Amygdala (tissue), 56 donors: ENCODE measurements at regions not wholly inside any gene's neighbourhood (a gene's known extent, or its start where the extent isn't known, plus 50 kb on each side); places are given as distances from the start of the nearest gene placed in this dataset.
"Not testable (repeated sequence)": the region's sequence is repeated elsewhere in the genome, so short reads cannot be mapped to it uniquely, and the experiment has no call there.

Source experiments
- DNase-seq, 56 donors: peaks; one replicate each; lab custom pipeline; 2025; lab: John Stamatoyannopoulos, UW

DNA sequence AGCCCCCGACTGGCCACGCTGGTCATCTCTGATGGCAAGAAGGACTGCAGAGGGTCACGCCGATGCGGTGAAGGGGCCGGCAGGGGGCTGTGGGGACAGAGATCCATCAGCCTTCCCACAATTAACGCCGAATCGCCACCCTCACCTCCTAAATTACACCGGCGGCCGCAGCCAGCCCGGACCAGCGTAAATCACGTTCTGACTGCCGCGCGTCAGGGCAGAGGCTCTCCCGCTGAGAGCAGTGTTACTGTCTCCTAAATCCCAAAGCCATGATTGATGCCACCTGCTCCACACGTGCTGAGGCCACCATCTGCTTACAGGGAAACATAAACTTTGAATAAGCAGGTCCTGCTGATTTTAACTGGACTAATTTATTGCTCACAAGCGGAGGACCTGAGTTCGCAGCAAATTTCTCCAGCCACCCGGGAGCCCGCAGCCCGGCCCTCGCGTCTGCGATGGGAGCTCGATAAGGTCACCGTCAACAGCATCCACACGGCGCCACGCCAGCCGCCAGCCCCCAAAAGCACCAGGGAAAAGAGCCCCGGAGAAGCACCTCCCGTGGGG is 127.3 kb upstream of the NKX1-1 start:
- DNase-seq: no peak

DNA sequence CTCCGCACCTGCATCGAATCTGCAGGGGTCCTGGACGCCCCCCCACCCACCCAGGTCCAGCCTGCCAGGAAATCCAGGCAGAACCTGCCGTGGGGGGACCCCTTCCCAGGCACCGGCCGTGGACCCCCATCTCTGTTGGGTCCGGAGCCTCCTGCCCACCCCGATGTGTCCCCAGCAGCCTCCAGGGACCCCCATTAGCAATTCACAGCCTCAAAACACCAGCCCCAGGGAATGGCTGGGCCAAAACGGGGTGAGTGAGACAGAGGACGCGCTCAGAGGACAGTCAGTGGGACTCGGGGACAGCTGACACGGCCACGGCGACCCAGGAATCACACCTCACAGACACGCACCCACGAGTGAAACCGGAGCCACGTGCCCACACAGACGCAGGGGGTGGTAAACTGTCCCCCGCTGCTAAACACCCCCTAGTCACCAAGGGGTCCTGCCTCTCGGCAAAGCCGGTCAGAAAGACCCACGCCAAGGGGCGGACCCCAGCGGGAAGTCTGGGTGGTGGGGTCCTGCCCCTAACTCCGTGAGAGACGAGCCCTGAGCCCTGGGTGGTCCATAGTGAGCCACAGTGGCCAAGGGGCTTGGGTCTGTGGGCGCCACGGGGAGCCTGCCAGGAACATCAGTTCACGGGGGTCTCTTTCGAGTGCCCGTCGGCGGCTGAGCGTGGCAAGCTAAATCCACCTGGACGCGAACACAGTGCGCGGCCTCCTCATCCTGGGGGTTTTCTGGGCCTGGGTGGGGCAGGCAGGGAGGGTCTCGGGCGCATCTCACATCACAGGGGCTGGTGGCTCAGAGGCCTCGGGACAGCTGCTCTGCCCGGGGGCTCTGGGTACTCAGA is 126.5 kb upstream of the NKX1-1 start:
- DNase-seq: no peak

DNA sequence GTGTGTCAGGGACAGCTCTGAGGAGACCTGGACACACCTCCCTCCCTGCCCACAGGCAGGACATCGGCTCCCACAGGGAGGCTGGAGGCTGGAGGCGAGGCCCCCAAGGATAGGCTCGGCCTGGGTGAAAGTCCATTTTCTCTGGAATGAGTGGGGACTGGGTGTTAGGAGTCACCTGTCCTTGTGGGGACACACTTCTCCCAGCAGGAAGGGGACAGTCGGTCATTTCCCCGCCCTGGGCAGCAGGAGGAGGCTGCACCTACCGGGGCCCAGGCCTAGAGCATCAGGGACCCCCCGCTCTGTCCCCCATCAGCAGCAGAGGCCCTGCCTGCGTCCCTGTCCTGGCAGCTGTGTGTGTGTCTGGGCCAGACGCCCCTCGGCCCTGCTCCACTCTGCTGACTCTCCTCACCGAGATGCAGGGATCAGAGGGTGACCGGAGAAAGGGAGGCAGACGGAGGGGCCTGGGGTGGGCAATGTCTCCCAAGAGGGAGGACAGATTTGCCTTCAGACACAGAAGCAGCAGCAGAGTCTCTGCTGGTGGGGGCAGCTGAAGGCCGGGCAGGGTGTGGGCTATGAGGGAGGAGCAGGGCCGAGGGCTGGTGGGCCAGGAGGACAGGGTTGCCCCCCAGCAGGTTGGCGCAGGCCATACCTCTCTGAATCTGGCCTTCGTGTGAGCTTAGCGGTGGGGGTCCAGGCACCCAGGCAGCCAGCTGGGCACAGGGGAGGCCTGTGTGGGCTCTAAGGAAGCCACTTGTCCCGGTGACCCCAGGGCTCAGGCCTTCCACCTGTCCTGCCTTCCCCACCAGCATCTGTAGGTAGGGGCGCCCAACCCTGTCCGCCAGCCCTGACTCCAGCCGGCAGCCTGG is 125.7 kb upstream of the NKX1-1 start:
- no peak for DNase-seq

DNA sequence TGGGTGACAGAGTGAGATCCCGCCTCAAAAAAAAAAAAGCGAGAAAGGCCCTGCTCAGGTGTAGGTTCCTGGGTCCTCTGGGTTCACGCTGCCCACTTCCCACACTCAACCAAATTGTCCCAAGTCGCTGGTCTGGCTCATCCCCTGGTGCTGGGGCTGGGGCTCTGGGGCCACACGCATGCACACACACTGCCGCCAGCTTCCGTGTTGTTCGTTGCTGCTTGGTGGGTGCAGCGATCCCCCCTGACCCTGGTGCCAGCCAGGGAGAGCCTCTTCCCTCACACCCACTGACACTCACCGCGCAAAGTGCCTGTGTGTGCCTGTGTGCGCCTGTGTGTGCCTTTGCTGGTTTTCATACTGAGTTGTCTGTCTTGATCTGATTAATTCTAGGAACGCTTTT is 124.1 kb upstream of the NKX1-1 start:
- DNase-seq: no peak

DNA sequence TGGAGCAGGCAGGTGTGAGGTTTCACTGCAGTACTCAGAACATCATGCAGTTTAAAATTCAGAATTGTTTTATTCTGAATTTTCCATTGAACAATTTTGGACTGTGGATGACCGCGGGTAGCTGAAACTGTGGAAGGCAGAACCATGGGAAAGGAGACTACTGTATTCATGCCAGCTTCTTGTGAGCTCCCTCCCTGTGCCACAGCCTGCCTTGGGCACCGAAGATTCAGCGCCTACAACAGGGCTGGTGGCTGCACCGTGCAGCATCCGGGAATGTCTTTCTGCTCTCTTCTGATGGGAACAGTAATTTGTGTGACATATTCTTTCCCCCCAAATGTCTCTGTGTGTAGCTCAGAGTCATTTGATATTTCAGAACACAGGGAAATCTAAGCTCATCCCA is 118.5 kb upstream of the NKX1-1 start:
- DNase-seq: no peak

DNA sequence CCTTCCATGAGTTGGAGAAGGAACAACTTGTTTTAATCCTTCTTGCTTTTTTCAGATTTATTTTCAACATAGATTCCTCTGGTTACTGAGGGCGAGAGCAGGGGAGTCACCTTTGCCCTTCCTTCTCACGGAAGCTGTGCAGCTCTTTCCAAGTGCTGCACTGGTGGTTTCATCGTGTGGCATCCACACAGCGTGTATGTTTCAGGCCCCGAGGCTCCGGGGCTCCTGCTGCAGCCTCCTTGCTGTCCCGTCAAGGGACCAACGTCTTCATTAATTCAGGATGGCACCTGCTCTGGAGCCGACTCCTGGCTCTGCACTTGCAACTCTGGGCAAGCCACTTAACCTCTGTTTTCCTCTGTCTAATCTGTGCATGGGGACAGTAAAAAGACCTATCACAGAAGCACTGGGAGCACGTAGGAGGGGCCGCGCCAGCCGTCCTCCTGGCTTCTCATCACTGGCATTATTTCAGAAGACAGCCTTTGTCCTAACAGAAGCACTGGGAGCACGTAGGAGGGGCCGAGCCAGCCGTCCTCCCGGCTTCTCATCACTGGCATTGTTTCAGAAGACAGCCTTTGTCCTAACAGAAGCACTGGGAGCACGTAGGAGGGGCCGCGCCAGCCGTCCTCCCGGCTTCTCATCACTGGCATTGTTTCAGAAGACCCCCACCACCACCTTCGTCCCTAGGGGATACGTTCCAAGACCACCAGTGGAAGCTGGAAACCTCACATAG is 117.8 kb upstream of the NKX1-1 start:
- peak in 8 of 56 donors; percentile 24 to 87 (median 32) for DNase-seq

DNA sequence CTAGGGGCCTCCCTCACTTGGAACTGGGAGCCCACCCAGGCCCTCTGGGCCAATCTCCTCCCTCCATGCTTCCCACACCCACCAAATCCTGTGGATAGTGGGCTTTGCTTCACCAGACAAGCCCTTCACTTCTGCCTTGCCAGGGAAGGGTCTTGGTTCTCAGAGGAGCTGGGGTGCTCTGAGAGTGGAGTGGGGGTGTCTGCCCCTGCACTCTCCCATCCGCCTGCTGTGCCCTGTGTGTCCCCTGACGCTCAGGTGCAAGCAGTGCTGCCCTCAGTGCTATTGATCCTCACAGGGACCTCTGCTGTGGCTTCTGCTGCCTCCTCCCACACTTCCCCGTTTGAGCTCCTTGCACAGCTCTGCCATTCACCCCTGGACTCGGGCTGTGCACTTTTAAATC is 117.3 kb upstream of the NKX1-1 start:
- DNase-seq: no peak

DNA sequence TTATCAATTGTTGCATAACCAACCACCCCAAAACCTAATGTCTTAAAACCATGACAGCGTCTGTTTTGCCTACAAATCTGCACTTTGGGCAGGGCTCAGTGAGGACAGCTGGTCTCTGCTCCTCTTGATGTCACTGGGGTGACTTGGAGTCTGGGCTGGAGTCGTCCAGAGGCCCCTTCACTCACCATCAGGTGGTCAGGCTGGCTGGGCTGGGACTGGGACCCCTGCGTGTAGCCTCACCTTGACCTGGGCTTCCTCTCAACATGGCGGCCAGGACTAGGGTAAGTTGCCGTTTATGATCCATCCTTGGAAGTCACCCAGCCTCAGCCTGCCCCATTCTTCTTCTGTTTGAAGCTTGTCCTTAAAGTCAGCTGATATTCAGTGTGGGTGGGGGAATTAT is 116.8 kb upstream of the NKX1-1 start:
- DNase-seq: no peak

DNA sequence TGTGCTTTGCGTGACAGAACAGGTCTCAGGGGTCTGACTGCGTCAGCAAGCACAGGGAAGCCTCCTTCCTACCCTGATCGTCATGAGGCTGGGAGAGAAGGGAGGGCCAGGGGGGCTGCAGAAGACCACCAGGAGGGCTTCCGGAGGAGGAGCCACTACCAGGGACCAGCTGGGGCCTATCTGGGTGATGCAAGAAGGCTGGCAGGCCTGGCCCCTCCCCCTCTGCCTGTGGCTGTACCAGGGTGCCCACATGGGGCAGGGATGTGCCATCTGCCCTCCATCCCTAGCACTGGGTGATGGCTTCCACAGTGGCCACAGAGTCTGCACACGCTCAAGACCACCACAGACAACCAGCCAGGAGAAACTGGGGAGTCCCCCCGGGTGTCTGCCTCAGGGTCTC is 116.4 kb upstream of the NKX1-1 start:
- DNase-seq: no peak

DNA sequence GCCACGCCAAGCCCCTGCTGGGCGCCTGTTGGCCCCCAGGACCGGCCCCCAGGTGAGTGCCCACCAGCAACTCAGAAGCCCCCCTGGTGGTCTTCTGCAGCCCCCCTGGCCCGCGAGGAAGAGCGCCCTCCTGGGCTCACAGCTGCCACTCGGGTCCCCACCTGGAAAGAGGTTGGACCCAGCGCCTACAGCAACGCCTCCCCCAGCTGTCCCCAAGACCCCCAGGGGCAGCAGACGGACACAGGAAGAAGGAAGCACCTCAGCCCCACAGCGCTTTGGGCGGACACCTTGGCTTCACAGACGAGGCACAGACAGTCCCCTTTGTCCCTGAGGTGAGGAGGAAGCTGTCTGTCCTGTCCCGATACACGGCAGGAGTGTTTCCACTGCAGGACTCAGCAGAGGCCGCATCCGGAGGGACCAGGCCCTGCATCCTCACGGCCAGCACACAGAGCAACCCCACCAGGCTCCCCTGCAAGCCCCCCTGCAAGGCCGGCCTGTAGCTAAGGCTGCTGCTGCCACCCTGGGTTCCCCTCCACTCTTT is 115.6 kb upstream of the NKX1-1 start:
- DNase-seq: no peak

DNA sequence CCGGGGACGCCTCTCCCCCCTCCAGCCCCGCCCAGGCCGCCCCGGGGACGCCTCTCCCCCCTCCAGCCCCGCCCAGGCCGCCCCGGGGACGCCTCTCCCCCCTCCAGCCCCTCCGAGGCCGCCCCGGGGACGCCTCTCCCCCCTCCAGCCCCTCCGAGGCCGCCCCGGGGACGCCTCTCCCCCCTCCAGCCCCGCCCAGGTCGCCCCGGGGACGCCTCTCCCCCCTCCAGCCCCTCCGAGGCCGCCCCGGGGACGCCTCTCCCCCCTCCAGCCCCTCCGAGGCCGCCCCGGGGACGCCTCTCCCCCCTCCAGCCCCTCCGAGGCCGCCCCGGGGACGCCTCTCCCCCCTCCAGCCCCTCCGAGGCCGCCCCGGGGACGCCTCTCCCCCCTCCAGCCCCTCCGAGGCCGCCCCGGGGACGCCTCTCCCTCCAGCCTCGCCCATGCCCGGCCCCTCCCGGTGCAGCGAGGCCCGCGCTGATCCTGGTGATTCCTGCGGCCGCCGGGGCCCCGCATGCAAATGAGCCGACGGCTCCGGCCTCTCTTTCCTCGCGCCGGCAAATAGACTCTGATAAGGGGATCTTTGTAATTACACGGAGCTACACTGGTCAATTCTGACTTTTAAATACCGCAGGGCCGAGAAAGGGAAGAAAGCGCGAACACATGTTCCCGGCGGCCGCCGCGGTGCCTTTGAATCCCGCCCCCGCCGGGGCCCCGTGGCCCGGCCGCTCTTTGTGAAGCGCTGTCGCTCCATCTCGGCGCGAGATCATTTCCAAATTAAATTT is 114.7 kb upstream of the NKX1-1 start:
- DNase-seq: not testable (repeated sequence)

DNA sequence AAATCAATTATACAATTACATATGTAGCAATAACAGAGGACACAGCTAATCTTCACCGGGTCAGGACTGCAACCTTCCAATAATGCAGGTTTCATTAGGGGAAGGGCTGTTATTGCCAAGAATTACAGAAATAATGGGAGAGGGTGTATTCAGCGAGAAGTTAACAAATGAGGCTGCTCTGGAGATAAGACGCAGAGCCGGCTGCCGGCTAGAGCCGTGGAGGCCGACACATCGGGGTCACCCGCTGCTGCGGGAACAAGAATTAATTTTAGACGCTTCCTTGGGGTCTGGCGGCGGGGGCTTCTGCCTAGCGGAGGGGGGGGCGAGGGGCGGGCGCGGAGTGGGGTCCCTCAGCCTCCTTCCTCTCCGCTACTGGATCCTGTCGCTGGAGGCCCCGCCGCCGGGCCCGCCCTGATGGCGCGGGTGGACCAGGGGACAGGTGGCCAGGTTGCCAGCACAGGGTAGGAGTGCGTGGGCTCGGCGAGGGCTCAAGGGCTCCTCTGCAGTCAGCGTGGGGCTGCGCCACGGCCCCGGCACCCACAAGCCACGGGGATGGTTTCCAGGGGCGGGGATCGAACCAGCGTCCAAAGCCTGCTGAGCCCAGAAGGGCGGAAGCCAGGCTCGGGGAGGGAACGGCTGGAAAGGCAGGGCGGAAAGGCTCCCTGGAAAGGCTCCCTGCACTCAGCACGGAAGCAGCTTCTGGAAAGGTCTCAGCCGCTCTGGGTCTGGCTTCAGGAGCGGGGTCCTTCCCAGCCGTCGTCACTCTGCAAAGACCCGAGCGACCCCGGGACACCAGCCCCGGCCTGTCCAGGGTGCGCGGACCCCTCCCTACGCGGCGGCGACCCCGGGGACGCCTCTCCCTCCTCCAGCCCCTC is 113.8 kb upstream of the NKX1-1 start:
- no peak for DNase-seq

DNA sequence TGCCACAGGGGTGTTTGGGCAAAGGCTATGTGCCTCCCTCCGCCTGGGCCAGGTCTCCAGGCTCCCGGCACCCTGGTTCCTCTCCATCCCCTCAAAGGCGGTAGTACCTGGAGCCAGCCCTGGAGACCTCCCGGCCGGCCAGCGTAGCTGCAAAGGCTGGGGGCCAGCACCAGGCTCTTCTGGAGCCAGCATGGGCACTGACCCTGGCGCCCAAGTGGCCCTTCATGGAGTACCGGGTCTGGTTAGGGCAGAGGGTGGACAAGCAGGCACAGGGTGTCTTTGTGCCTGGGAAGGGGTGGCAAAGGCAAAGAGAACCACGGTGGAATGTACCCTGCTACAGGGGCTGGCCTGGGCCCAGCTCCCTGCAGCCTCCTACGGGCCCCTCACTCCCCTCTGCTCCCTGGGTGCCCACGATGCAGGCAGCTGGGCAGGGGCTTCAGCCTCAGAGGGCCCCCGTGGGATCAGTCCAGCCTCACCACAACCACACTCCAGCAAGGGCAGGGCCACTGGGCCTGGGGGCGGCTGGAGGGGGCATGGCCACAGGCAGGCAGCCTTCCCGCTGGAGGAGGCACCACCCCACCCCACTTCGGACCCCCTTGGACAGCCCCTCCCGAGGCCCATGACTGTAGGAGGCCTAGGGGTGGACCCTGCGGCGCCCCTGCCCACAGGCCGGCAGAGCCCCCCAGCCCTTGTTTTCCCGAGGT is 112.9 kb upstream of the NKX1-1 start:
- no peak for DNase-seq

DNA sequence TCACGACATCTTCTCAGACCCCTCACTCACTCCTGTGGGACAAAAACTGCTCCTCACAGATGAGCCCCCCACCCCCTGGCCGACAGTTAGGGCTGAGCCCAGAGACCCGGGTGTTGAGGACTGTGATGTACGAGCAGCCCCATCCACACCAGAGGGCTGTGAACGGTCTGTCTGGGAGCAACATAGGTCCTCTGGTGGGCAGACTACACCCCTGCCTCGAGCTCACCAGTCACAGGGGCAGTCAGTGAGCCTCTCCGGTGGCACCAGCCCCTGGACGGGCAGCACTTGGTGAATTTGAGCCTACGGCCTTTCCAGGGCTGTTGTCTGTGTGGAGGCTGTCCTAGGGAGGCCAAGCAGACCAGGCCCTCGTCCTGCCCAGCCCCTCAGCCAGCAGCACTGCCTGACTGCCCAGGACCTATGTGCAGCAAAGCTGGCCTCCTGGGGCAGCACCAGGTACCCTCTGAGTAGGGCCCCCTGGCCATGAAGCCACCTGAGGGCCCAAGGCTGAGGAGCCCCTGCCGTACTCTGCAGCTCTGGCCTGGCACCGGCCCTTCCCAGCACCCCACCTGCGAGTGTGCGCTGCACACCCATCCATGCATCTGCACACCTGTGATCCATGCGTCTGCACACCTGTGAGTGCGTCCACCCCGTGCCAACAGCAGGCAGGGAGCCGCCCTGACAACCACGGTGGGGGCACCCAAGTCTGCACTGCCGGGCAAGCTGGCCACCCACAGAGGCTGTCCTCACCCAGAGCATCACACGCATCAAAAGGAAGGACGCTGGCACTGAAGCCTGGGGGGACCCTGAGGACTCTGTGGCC is 111.6 kb upstream of the NKX1-1 start:
- no peak for DNase-seq

DNA sequence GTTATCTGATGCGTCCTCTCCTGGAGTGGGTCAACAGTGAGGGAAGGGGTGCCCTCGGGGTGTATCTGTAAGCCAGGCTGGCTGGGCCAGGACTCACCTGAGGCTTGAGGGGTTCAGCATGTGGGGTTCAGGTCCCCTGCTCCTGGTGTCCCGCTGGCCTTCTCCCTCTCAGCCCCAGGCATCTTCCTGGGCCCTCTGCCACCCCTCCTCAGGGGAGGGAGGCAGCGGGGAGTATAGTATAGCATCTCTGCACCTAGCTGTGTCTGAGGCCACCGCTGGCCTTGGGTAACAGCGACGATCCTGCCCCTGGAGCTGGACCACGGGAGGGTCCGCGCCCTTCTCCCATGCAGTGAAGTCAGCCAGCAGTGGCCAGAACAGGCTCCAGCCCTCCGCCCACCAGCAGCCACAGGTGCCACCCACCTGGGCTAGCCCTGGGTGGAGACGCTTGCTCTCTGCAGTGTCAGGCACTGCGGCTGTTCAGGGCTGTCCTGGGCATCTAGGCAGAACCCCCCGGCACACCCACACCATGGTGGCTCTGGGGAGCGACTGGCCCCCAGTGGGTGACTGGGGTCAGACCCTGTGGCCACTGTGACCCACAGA is 110.7 kb upstream of the NKX1-1 start:
- no peak for DNase-seq

DNA sequence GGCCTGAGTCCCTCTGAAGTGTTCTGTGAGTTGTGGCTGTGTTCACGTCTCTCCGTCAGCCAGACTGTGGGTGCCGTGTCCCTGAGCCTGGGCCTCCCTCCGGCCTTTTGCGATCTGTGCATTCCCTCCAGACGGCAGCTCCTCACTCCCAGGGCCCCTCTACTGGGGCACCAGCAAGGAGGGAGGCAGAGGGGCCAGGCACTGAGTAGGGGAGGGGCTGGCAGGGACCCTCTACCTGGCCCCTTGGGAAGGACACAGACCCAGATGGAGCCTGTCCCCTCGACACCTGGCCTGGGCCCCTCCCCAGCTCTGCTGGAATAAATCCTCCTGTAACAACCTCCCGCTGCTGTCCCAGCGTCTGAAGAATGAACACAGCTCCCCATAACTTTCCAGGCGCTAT is 110.0 kb upstream of the NKX1-1 start:
- no peak for DNase-seq

DNA sequence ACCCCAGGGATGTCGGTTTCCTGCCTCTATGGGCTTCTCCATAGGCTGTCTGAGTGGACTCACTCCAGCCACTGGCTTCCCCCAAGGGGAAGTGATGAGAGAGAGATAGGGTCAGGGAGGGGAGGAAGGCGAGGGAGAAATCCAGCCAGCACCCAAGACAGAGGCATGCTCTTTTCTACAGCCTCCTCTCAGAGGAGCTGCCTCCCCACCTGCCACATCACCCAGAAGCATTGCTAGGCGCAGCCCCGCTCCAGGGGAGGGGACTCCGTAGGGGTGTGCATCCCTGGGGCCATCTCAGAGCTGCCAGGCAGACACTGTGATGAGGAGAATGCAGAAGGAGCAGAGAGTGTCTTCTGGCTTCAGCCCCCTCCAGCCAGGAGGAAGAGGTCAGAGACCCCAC is 109.5 kb upstream of the NKX1-1 start:
- DNase-seq: no peak
